ENCODE measurements at regions not wholly inside any gene's neighbourhood (a gene's known extent, or its start where the extent isn't known, plus 50 kb on each side); places are given as distances from the start of the nearest gene placed in this dataset.

DNA sequence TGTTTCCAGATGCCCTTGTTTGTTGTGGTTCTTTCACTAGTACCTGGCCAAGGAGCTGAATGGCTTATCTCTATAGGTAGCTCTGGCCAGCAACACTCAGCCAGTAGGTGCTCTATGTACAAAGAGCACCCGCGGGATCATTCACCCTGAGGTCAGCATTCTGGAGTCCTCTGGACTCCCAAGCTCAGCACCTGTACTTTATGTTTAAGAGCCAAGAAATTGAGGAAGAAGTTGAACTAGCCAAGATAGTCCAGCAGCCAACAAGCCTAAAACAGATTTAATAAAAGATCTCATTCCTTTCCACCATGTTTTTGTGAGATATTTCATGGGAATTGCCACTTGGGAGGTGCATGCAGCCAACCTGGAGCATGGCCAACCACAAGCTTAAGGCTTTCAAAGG, 242.6 kb upstream of the PAPPA start:
- no peak for FAIRE-seq

DNA sequence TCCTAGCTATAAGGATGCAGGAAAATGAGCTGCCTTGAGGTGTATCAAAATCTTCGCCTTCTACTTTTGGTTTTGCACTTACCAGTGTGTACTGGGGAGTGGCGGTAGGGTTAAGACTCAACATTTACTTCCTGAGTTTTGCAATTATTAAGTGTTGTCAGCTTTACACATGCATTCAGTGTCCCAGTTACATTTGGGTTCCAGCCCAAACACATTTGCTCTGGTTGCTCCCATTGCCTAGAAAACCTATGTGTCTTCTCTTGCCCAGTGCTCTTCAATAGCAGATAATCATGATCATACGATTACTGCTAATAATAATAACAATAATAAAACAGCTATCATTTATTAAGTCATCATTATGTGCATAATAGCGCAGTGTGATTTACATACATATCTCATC, 241.5 kb upstream of the PAPPA start:
- FAIRE-seq = no peak

DNA sequence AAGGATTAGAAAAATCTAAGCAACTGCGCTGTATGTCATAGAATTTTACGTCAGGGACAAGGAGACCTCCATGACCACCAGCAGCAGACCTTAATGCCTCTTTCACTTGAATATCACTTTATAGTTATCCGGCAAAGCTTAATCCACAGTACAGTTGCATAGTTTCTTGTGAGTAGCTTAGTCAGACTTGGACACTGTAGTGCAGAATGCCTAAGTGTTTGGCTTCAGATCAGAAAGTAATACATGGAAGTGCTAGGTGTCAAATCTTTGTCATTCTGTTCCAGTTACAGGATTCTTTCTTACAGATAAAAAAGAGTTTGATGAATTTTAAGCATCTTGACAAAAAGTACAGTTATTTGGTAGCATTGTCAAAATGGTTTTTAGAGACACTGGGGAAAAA, 239.9 kb upstream of the PAPPA start:
- no peak for FAIRE-seq

DNA sequence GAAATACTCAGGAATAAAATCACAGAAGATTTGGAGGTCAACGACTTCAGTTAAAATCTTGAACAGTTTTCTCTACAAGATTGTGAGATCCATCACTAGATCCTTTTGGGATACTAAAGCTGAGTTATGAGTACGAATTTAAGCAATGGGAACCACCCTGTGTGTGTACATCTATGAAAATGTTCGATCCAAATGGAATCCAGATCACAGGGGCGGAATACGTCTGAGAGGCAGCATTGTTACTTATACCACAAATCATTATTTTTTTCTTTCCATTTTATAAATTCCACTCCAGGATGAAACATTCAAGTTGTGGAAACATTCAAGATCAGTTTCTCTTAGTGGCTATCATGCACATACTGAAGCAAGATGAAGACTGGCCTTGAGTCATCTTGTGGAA, 239.3 kb upstream of the PAPPA start:
- no peak for FAIRE-seq

DNA sequence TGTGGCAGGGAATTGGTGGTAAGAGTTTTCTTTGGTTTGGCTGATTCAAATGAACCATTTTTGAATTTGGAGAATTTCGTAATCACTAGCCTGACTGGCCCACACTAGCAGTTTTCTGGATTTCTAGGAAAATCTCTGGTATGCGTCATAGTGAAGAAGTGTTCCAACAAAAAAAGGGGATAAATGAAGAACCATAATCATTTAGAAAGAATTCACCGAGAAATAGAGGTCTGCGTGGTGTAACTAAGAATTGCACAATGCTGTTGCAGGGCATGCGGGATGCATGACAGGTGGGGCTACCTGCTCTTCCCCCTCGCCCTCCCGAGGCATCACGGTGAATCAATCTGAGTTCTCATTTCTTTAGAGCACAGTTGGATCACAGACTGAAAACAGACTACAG, 232.3 kb upstream of the PAPPA start:
- no peak for FAIRE-seq

DNA sequence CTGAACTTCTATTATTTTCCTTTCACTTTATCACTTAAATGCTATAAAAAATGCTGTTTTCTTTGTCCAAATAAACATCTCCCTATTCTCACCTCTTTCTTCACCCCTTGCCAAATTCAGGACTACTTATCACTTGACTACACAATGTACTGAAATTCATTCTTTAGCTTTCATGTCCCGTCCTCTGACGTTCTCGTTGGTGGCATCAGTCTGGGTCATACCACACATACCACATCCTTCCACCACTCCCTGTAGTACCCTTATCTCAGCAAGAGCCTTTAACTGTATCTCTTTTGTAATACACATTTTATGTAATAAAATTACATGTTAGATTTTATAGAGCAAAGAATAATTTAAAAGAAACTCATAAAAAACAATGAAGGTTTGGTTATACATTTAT, 231.1 kb upstream of the PAPPA start:
- FAIRE-seq = no peak

DNA sequence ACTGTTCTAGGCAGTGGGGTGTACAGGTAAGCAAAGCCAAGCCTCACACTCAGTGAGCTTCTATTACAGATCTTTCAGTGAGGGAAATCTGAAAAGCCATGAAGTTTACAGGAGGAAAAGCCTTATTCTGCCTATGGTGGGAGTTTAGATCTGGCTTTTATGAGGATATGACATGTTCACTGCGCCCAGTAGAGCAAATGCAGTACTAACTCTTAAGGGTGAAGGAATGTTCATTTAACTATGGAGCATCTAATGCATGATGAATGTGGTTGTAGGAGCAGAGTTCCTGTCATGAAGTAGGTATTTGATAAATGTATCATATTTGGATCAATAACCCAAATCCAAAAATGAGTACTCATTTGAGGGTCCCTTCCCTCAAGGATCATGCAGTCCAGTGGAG, 230.2 kb upstream of the PAPPA start:
- FAIRE-seq = no peak

DNA sequence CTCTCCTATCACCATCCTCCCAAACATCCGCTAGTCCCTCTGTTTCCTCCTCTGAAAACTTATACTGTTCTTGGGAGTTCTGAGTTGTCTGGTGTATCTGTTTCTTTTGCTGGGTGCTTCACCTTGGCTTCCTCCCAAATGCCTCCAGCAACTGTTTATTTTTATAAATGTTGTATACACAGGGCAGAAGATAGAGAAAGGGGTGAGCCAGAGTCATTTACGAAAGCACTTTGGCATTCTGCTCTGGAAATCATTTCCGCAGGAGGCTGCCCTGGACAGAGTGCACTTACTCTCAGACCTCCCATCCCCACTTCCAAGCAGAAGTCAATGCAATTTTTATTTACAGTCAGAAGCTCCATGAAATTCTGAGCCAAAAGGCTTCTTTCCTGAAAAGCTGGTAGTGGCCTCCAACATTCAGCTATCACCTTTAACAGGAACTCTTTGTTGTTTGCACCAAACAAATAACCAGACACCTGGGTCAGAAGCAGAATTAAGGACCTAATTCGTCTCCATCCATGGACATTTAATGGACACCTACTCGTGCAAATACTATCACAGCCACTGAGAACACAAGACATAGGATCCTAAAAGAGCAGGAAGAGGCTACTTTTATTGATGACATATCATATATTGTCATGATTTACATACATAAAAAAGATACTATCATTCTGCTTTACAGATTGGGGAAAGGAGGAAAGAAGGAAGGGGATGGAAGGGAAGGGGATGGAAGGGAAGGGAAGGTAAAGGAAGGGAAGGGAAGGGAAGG, 229.5 kb upstream of the PAPPA start:
- no peak for FAIRE-seq

DNA sequence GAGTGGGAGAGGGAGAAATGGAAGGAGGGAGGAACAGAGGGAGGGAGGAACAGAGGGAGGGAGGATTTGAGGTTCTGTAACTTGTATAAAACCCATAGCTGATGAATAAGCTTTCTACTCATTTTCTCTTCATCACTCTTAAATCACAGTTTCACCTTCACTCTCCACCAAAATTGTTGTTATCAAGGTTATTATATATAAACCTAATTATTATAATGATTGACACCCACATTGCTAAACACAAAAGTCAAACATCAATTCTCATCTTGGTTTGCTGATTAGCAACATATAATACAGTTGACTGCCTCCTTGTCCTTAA, 229.0 kb upstream of the PAPPA start:
- no peak for FAIRE-seq

DNA sequence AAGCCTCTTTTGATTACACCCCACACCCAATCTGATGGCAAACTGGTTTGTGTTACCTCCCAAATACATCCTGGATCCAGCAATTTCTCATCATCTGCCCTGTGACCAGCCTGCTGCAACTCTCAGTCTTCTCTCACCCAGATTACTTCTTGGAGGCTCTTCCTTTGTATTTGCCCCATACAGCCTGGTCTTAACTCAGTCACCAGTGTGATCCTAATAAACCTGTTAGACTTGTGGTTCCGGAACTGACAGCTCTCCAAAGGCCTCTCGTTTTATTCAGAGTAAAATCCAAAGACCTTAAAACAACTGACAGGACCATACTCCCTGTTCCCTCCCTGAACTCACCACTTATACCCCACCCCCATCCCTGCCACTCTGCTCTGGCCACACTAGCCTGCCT, 228.2 kb upstream of the PAPPA start:
- no peak for FAIRE-seq

DNA sequence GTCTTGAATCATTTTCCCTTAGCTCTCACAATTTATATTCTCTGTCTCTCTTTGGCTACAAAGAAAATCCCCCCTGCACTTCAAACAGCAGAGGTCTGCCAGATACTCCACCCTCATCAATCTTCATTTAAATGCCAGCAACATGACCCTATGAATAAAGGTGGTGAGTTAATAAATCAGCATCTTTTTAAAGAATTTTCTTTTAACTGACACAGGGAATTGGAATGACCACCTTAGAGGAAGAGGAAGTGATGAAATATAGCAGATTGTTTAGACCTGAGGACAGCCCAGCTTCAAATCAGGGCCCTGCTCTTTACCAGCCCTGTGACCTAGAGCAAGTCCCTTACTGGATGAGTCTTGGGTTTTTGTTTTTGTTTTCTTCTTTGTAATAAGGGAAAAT, 223.1 kb upstream of the PAPPA start:
- no peak for FAIRE-seq

DNA sequence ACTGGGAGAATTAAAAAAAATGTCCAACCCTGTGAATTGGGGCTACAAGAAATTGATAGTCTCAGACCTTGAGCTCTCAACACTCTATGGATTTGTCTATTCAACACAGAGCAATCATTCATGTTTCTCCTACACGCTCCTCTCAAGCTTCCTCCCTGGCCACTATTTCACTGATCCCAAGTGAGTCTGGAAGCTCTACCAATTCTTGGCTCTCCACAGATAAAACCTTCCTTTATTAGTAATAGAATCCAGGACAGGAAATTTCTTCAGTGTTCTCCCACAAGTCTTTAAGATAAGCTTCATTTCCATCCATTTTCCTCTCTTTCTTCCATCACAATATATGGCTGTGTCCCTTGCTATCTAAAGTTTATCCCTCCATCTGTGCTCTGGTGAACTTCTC, 215.1 kb upstream of the PAPPA start:
- no peak for FAIRE-seq

DNA sequence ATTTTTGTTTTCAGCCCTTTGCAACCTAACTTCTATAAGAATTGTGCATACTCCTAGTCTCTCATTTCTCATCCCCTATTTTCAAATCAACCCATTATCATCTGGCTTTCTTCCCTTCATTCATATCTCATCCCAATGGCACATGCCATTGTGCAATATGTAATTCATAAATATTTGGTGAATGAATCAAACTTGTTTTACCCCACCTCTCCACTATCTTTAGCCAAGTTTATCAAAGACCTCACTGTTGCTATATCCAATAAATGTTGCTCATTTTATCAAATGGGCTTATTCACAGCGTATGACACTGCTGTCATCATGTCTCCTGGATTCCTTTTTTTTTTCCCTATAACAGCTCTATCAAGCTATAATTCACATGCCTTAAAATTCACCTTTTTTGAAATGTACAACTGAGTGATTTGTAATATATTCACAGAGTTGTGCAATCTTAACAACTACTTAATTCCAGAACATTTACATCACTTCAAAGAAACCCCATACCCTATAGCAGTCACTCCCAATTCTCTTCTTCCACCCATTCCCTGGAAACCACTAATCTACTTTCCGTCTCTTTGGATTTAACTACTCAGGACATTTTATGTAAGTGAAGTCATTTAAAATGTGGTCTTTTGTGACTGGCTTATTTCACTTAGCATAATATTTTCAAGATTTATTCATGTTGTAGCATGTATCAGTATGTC, 214.4 kb upstream of the PAPPA start:
- FAIRE-seq = no peak

DNA sequence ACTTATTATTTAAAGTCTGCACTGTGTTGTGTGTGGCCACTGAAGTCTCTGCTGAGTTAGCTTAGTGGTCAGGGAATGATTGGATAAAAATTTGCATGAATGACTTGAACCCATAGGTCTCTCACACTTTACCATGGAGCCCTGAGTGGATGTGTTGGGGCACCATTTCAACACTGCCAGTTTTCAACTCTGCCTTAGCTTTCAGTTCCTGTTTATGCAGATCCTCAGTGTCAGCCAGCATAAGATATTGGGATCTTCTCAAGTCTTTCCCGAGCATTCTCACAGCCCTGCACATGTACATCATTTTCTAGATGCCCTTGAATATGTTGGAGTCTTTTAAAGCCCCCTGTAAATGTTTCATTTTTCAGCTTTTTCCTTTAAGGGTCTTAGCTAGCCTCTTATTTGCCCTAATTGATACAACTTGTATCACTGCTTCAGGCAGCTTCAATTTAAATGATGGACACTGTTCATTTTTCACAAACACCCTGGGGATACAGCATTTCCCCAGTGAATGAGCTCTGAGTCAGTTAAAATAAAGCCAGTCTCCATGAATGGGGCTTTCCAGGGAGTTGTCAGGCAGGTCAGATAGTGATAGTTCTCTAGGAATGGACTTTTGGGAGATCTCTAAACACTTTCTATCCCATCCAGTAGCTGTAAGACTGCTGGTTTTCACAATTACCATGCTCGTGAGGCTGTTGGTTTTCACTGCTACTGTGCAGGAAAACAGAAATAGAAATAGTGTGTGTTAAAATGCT, 211.9 kb upstream of the PAPPA start:
- no peak for FAIRE-seq

DNA sequence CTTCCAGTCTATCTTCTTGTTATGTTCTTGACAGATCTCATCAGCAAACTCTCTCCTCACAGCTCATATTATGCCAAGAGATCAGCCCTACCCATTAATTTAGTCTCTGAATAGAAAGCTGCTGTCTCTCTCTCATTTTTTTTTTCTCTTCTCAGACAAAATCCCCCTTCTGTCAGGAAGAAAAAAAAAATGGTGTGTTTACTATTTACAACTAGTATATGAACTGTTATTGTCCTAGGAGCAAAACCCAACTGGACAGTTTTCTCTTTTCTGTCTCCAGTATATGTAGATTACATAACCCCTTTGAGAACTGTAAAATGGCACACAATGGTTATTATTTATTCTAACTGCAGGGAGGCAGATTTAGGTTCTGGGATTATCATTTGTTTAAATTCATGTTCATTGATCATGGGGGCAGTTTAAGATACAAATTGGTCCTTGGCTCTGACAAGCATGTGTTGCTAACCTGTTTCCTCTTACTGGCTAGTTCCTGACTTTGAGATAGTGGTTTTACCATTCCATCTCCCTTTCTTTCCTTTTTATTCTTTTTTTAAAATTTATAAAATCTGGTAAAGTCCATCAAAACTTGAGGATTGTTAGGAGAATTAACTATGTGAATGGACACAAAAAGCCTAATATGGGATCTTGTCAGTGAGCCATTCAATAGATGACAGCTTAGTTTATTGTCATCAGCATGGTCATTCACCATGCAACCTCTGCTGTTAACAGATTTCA, 210.0 kb upstream of the PAPPA start:
- no peak for FAIRE-seq

DNA sequence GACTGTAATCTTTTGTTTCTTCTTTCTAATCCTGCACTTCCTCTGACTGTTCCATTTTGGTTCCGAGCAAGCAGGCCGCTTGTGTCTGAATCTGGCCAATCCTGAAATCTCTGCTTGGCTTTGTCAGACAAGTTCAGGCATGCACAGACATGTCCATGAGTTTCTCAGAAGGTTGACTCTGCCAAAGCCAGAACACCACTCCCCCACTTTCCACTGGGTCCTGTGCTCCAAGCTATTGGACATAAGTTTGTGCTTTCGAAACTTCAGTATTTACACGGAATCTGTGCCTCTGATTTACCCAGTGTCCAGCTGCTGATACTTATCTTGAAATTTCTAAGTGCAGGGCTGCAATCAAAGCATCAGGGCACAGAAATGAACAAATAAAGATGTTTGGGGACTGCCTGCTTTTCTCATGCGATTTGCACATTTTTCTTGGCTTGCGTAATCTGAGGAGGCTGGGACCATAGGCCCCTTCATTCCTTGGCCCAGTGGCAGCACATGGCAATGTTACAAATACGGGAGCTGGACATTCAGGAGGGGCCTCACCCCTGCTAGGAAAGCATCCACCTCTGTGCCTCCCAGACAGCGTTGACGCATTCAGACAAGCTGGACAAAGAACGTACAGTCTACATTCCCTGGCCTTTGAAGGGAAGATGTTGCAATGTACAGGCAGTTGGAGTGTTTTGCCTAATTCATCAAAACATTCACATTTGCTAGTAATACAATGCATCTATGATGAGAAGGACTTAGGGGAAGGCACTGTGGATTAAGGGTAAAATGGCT, 209.2 kb upstream of the PAPPA start:
- FAIRE-seq = no peak

DNA sequence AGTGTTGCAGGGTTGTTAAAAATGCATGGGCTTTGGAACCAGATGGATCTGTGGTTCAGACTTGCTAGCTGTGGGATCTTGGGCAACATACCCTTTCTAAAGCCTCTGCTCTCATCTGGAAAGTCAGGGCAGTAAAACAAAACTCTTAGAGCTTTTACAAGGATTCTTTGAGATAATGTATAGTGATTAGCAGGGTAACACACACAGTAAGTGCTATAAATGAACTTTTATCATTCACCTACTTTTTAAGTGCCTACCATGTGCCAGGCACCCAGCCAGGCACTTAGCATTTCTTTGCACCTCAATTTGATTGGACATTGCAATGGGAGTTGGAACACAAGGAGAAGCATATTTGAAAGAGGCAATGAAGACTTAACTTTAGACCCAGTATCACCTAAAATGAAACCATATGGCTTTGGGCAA, 208.6 kb upstream of the PAPPA start:
- FAIRE-seq = no peak

DNA sequence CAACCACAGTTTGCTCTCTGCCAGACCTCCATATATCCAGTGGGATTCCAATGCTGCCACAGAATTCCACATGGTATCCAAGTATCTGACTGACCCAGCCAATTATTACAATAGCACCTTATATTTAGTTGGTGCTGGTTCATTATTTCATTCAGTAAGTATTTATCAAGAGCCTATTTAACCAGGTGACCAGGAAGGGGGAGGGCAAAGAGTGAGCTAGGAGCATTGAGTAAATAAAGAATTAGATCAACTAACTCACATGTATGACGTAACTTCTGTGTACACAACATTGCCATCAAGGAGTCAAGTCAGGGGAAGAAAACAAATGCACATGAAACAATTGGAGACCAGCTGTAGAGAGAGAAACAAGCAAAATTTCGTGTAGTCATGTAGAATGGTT, 207.1 kb upstream of the PAPPA start:
- FAIRE-seq = no peak

DNA sequence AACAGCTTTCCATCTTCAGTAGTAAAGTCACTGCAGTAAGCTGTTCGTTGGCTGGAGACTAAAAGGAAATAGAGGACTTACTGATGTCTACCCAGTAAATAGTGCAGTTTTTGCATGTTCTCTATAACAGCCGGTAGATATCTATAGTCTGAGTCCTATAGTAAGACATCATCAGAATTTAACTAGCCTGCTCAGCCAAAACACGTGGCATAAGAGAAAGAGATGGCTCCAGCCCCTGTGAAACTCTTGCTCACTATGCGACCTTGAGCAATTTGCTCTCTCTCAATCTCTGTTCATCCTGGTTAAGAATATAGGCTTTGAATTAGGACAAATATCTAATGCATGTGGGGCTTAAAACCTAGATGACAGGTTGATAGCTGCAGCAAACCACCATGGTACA, 201.6 kb upstream of the PAPPA start:
- no peak for FAIRE-seq

DNA sequence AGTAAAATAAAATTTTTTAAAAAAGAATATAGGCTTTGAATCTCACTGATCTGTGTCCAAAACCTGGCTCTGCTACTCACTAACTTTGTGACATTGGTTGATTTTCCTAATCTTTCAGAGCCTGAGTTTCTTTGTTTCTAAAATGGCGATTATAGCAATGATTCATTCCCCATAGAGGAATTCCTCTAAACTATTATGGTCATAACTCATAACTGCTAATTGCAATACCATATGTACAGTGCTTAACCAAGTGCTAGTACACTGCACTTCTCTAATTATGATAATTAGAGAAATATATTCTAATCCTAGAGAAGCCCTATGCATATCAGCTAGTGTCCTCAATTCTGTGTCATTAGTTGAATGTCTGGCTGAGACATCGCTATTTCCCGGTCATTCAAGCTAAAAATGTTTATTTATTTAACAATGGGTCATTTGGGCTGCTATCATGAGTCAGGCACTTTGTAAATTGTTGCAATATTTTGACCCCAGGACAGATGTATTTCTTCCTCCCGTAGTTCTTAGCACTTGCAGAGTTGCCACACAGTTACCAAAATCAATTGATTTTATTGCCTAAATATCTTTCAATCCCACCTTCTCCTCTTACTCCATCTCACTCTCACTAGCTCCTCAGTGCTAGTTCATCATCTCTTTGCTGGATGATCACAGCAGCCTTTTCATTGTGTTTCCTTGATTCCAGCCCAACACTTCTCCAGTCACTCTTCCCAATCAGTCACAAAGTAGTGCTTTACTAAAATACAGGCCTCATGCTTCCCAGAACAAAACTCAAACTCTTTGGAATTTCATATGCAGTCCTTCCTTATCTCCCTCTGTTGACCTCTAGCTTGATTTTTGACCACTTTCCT, 200.9 kb upstream of the PAPPA start:
- no peak for FAIRE-seq

DNA sequence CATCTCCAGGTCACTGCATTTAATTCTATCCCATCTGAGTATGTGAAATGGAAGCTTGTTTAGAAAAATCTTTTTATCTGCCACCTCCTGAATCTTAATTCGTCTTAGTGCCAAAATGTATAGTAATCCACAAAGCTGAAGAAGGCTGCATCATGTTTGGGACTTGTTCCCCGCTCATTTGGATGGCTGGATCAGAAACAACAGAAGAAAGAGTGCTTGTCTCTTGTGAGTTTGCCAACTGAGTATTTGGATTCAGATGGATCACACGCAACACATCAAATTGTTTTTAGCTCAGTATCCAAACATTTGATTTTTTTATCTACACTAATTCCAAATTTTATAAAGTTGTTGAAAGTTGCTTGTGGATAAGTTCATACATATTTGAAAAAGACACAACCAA, 197.2 kb upstream of the PAPPA start:
- FAIRE-seq = no peak

DNA sequence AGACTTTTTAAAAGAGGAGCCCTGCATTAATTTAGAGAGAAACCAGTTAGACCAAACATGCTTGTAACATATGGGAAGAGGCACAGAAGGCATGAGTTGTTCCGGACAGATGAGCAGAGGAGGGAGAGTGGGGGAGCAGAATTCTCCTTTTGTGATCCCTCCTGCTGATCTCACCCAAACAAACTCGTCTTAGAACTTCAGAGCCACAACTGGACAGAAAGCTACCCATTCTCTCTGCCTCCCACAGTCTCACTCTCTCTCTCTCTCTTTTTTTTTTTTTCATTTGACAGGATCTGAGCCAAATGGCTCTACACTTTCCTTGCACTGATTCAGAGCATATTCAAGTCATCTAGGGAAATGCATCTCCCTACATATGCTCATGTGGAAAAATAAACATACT, 196.0 kb upstream of the PAPPA start:
- FAIRE-seq = no peak

All from endometrium (tissue), 2 donors.